Prostate gland (tissue), 2 donors: ENCODE measurements at regions not wholly inside any gene's neighbourhood (a gene's known extent, or its start where the extent isn't known, plus 50 kb on each side); places are given as distances from the start of the nearest gene placed in this dataset.

ENCODE experiments used
- POLR2A ChIP-seq: fragments of 450-650 bp; IDR thresholded peaks from one replicate; pipeline ENCODE4 v1.6.1; 2016; ENCODE audit warnings: antibody characterized with exemption, mild to moderate bottlenecking
- POLR2AphosphoS5 ChIP-seq: sonication (generic); formaldehyde crosslinking; IDR thresholded peaks from one replicate; pipeline ENCODE4 v1.6.1; 2017; ENCODE audit warnings: antibody characterized with exemption
- TF ChIP-seq, protein P1 (sequence below), 4 experiments: fragments of 200-600 bp in 2 of 4; fragments of 450-650 bp in 2 of 4; sonication (generic) in 2 of 4; IDR thresholded peaks; 1 replicate in 3 of 4; 2 replicates in 1 of 4; pipeline ENCODE4 v1.5.1; 2016 to 2019; ENCODE audit warnings: antibody characterized with exemption in 4 of 4, mild to moderate bottlenecking in 2 of 4, moderate library complexity in 2 of 4

DNA sequence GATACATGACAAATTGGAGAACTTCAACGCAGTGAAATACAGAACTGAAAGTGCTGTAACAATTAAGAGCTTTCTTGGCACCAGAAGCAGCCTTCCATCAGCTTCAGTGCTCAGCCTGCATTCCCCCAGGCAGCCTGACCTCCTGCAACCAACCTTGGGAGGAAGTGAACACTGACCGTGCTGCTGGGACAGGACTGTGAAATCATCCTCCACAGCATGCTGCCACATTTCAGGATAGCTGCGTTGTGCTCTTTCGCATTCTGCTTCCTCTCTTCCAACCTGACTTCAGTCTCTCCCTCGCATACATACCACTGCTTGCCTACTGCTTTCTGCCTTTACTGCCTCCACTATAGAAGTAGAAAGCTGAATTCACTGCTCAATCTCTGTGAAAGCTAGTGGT, 388.6 kb downstream of the RWDD3 start:
- TF ChIP-seq POLR2AphosphoS5 (no peak), POLR2A (no peak)
- TF ChIP-seq, protein P1, sequence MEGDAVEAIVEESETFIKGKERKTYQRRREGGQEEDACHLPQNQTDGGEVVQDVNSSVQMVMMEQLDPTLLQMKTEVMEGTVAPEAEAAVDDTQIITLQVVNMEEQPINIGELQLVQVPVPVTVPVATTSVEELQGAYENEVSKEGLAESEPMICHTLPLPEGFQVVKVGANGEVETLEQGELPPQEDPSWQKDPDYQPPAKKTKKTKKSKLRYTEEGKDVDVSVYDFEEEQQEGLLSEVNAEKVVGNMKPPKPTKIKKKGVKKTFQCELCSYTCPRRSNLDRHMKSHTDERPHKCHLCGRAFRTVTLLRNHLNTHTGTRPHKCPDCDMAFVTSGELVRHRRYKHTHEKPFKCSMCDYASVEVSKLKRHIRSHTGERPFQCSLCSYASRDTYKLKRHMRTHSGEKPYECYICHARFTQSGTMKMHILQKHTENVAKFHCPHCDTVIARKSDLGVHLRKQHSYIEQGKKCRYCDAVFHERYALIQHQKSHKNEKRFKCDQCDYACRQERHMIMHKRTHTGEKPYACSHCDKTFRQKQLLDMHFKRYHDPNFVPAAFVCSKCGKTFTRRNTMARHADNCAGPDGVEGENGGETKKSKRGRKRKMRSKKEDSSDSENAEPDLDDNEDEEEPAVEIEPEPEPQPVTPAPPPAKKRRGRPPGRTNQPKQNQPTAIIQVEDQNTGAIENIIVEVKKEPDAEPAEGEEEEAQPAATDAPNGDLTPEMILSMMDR (IDR thresholded peaks at IDR 0.05): no peak
